KBM-7 (cell line): ENCODE measurements at regions not wholly inside any gene's neighbourhood (a gene's known extent, or its start where the extent isn't known, plus 50 kb on each side); places are given as distances from the start of the nearest gene placed in this dataset.
"Not testable (repeated sequence)": the region's sequence is repeated elsewhere in the genome, so short reads cannot be mapped to it uniquely, and the experiment has no call there.

Source experiments
- DNase-seq: peaks from one replicate; pipeline ENCODE4 v3.0.0-alpha.2; 2015
- in situ Hi-C: fragments of 300-500 bp; cut with MboI; formaldehyde crosslinking; loops from 2 replicates; pipeline ENCODE4 v1.14.3; 2020; ENCODE audit warnings: low sequenced_read_pairs, low pct_unique_long_range_greater_than_20kb, mixed read lengths

- DNase-seq = no peak
- in situ Hi-C loops = no loop called here
Measured at GRCh38 chrX:81857192-81857591, 655.3 kb downstream of the SH3BGRL start.

- DNase-seq = no peak
- in situ Hi-C loops = no loop called here
Measured at GRCh38 chrX:81866873-81867272, 665.0 kb downstream of the SH3BGRL start.

- in situ Hi-C loops = no loop called here
- no peak for DNase-seq
Measured at GRCh38 chrX:81868979-81869378, 667.1 kb downstream of the SH3BGRL start.

- in situ Hi-C loops = no loop called here
Measured at GRCh38 chrX:81874807-81875206, 672.9 kb downstream of the SH3BGRL start.

GRCh38 chrX:81875800-81876199 is 673.9 kb downstream of the SH3BGRL start:
- DNase-seq = no peak
- in situ Hi-C loops = no loop called here

More at GRCh38 chrX:81874807-81875206, 672.9 kb downstream of the SH3BGRL start:
- no peak for DNase-seq

GRCh38 chrX:81876437-81876836 is 674.5 kb downstream of the SH3BGRL start:
- DNase-seq = no peak
- in situ Hi-C loops = no loop called here

GRCh38 chrX:81890521-81890920 is 688.6 kb downstream of the SH3BGRL start:
- in situ Hi-C loops = no loop called here
- DNase-seq = peak; percentile 89

- DNase-seq = no peak
- in situ Hi-C loops = no loop called here
Measured at GRCh38 chrX:81900522-81900921, 698.6 kb downstream of the SH3BGRL start.

- in situ Hi-C loops = no loop called here
- no peak for DNase-seq
Measured at GRCh38 chrX:81925812-81926211, 723.9 kb downstream of the SH3BGRL start.

GRCh38 chrX:81945911-81946310 is 744.0 kb downstream of the SH3BGRL start:
- in situ Hi-C loops, DNase-seq: not testable (repeated sequence)

GRCh38 chrX:81957318-81957717 is 755.4 kb downstream of the SH3BGRL start:
- in situ Hi-C loops = no loop called here
- DNase-seq = no peak

GRCh38 chrX:81957900-81958545 is 756.1 kb downstream of the SH3BGRL start:
- in situ Hi-C loops = no loop called here
- peak; percentile 58 for DNase-seq

- no peak for DNase-seq
- in situ Hi-C loops = no loop called here
Measured at GRCh38 chrX:81959964-81960363, 758.1 kb downstream of the SH3BGRL start.

- DNase-seq, in situ Hi-C loops: not testable (repeated sequence)
Measured at GRCh38 chrX:81974413-81974812, 772.5 kb downstream of the SH3BGRL start.

GRCh38 chrX:81979806-81980515 is 778.1 kb downstream of the SH3BGRL start:
- in situ Hi-C loops = no loop called here

GRCh38 chrX:81987217-81987616 is 785.3 kb downstream of the SH3BGRL start:
- in situ Hi-C loops, DNase-seq: not testable (repeated sequence)

More at GRCh38 chrX:81979806-81980515, 778.1 kb downstream of the SH3BGRL start:
- peak; percentile 62 for DNase-seq

GRCh38 chrX:81996166-81996565 is 794.3 kb downstream of the SH3BGRL start:
- DNase-seq = no peak
- in situ Hi-C loops = no loop called here

GRCh38 chrX:82029571-82030218 is 827.8 kb downstream of the SH3BGRL start:
- in situ Hi-C loops = no loop called here

GRCh38 chrX:82031250-82031649 is 829.3 kb downstream of the SH3BGRL start:
- in situ Hi-C loops = no loop called here
- DNase-seq = no peak

More at GRCh38 chrX:82029571-82030218, 827.8 kb downstream of the SH3BGRL start:
- no peak for DNase-seq

GRCh38 chrX:82038793-82039192 is 836.9 kb downstream of the SH3BGRL start:
- in situ Hi-C loops = no loop called here
- DNase-seq = no peak
